ENCODE measurements at regions not wholly inside any gene's neighbourhood (a gene's known extent, or its start where the extent isn't known, plus 50 kb on each side); places are given as distances from the start of the nearest gene placed in this dataset.

- Histone ChIP-seq H3K4me3 (ENCODE audit: low read depth, low read length) (no peak overlapping the region), H3K9me3 (no peaks in the 10 kb centered on the region; the same call in 1 of the 2 replicates), H3K36me3 (no peaks in the 10 kb centered on the region), H3K4me1 (no peaks in the 10 kb centered on the region), H3K27me3 (no peaks in the 10 kb centered on the region)
- no peak for DNase-seq
- TF ChIP-seq CTCF (IDR thresholded peaks at IDR 0.05; ENCODE audit: low read depth, low read length): no peak
Measured at GRCh38 chr10:117461766-117462423, 80.7 kb upstream of the EMX2 start.

- Histone ChIP-seq H3K36me3 (no peaks in the 10 kb centered on the region), H3K9me3 (no peaks in the 10 kb centered on the region; the same call in 1 of the 2 replicates), H3K4me1 (no peaks in the 10 kb centered on the region), H3K27me3 (no peaks in the 10 kb centered on the region), H3K4me3 (ENCODE audit: low read depth, low read length) (no peak overlapping the region)
- TF ChIP-seq CTCF (IDR thresholded peaks at IDR 0.05; ENCODE audit: low read depth, low read length): no peak
- DNase-seq: no peak
Measured at GRCh38 chr10:117460846-117461765, 81.4 kb upstream of the EMX2 start.

GRCh38 chr10:117458571-117458970 is 83.3 kb upstream of the PDZD8 start:
- Histone ChIP-seq H3K36me3 (no peaks in the 10 kb centered on the region), H3K9me3 (no peaks in the 10 kb centered on the region; the same call in 1 of the 2 replicates), H3K27me3 (no peaks in the 10 kb centered on the region), H3K4me3 (ENCODE audit: low read depth, low read length) (no peak overlapping the region), H3K4me1 (no peaks in the 10 kb centered on the region)
- TF ChIP-seq CTCF (IDR thresholded peaks at IDR 0.05; ENCODE audit: low read depth, low read length): no peak
- DNase-seq: no peak

- H3K9me3 ChIP-seq: no peaks in the 10 kb centered on the region; the same call in 1 of the 2 replicates
- H3K4me1 ChIP-seq: no peaks in the 10 kb centered on the region
- no peak for TF ChIP-seq CTCF (IDR thresholded peaks at IDR 0.05; ENCODE audit: low read depth, low read length)
- H3K4me3 ChIP-seq (ENCODE audit: low read depth, low read length): no peak overlapping the region
- DNase-seq: no peak
- no peaks in the 10 kb centered on the region for H3K36me3 ChIP-seq
- no peaks in the 10 kb centered on the region for H3K27me3 ChIP-seq
Measured at GRCh38 chr10:117457932-117458331, 82.7 kb upstream of the PDZD8 start.

- H3K4me1 ChIP-seq: no peaks in the 10 kb centered on the region
- H3K9me3 ChIP-seq: no peaks in the 10 kb centered on the region
- TF ChIP-seq CTCF (IDR thresholded peaks at IDR 0.05; ENCODE audit: low read depth, low read length): no peak
- H3K36me3 ChIP-seq: no peaks in the 10 kb centered on the region
- no peaks in the 10 kb centered on the region for H3K27me3 ChIP-seq
- DNase-seq: no peak
- no peak overlapping the region for H3K4me3 ChIP-seq (ENCODE audit: low read depth, low read length)
Measured at GRCh38 chr10:117457071-117457810, 82.0 kb upstream of the PDZD8 start.

Data from BE2C (cell line).